Keratinocyte (primary cell): ENCODE measurements at regions not wholly inside any gene's neighbourhood (a gene's known extent, or its start where the extent isn't known, plus 50 kb on each side); places are given as distances from the start of the nearest gene placed in this dataset.

Experiments used
- DNase-seq: peaks from one replicate; pipeline ENCODE4 v3.0.0-alpha.2; 2011; ENCODE audit warnings: low read depth, missing footprints, low spot score
- FAIRE-seq: peaks from 2 replicates; lab custom pipeline; 2011; peaks lifted over from hg19 to GRCh38; lab: Jason Lieb, UNC
- H2AFZ ChIP-seq: 2 replicates; pipeline ENCODE4 v1.6.0; 2012; ENCODE audit warnings: low read length, control low read depth, inconsistent platforms; ENCODE audit not compliant: control insufficient read depth
- H3K27ac ChIP-seq: 2 replicates; pipeline ENCODE4 v1.5.1; 2011; ENCODE audit warnings: low read length; ENCODE audit not compliant: control insufficient read depth, insufficient read depth
- H3K27me3 ChIP-seq: 3 replicates; pipeline ENCODE4 v1.6.0; 2011; ENCODE audit warnings: low read length; ENCODE audit not compliant: control insufficient read depth, insufficient read depth; ENCODE audit errors: extremely low read depth
- H3K36me3 ChIP-seq, 2 experiments: 2 replicates in 1 of 2; 3 replicates in 1 of 2; pipeline ENCODE4 v1.5.1; 2011; ENCODE audit warnings: low read length in 2 of 2, mild to moderate bottlenecking in 1 of 2; ENCODE audit not compliant: control insufficient read depth in 2 of 2, insufficient read depth in 2 of 2; ENCODE audit errors: extremely low read depth in 1 of 2
- H3K4me1 ChIP-seq: 3 replicates; pipeline ENCODE4 v1.5.1; 2011; ENCODE audit warnings: low read length; ENCODE audit not compliant: control insufficient read depth, insufficient read depth; ENCODE audit errors: extremely low read depth
- H3K4me2 ChIP-seq: 3 replicates; pipeline ENCODE4 v1.6.0; 2011; ENCODE audit warnings: low read depth, low read length; ENCODE audit not compliant: control insufficient read depth, insufficient read depth; ENCODE audit errors: extremely low read depth
- H3K4me3 ChIP-seq, 3 experiments: fragments of 200-600 bp in 1 of 3; sonication (generic) in 1 of 3; 2 replicates in 2 of 3; 3 replicates in 1 of 3; pipeline ENCODE4 v1.5.1; 2011 to 2016; ENCODE audit warnings: low read length in 3 of 3, mild to moderate bottlenecking in 3 of 3, control low read depth in 2 of 3, inconsistent platforms in 1 of 3, low read depth in 1 of 3, mixed read lengths in 1 of 3, mixed run types in 1 of 3, moderate library complexity in 1 of 3; ENCODE audit not compliant: control insufficient read depth in 2 of 3, insufficient read depth in 2 of 3; ENCODE audit errors: extremely low read depth in 1 of 3
- H3K79me2 ChIP-seq: 2 replicates; pipeline ENCODE4 v1.6.0; 2012; ENCODE audit warnings: low read length; ENCODE audit not compliant: control insufficient read depth, insufficient read depth
- H3K9ac ChIP-seq: 3 replicates; pipeline ENCODE4 v1.6.0; 2011; ENCODE audit warnings: low read length; ENCODE audit not compliant: control insufficient read depth, insufficient read depth; ENCODE audit errors: extremely low read depth
- H3K9me1 ChIP-seq: 3 replicates; pipeline ENCODE4 v1.6.0; 2011; ENCODE audit warnings: low read length; ENCODE audit not compliant: control insufficient read depth, insufficient read depth; ENCODE audit errors: extremely low read depth
- H3K9me3 ChIP-seq: 2 replicates; pipeline ENCODE4 v1.5.1; 2012; ENCODE audit warnings: low read depth, low read length; ENCODE audit not compliant: control insufficient read depth
- H4K20me1 ChIP-seq: 3 replicates; pipeline ENCODE4 v1.6.0; 2011; ENCODE audit warnings: low read length; ENCODE audit not compliant: control insufficient read depth, insufficient read depth; ENCODE audit errors: extremely low read depth
- CTCF ChIP-seq, 3 experiments: IDR thresholded peaks in 1 of 3; conservative IDR thresholded peaks in 1 of 3; optimal IDR thresholded peaks in 1 of 3; 2 replicates in 2 of 3; 3 replicates in 1 of 3; pipeline versions ENCODE3 to v1.5.1; 2011; ENCODE audit warnings: low read length in 3 of 3, mild to moderate bottlenecking in 3 of 3, moderate library complexity in 2 of 3, control low read depth in 1 of 3, inconsistent platforms in 1 of 3; ENCODE audit not compliant: insufficient read depth in 2 of 3; ENCODE audit errors: extremely low read depth in 1 of 3
- EZH2 ChIP-seq: IDR thresholded peaks from one replicate; pipeline ENCODE4 v1.6.1; 2012; ENCODE audit warnings: inconsistent platforms, mild to moderate bottlenecking, low read length, moderate library complexity
- dilution Hi-C: fragments of 300-500 bp; cut with MboI; formaldehyde crosslinking; loops from one replicate; pipeline ENCODE4 v1.7.0; 2020; ENCODE audit warnings: low sequenced_read_pairs; ENCODE audit not compliant: extremely low pct_ligation_motif_present

DNA sequence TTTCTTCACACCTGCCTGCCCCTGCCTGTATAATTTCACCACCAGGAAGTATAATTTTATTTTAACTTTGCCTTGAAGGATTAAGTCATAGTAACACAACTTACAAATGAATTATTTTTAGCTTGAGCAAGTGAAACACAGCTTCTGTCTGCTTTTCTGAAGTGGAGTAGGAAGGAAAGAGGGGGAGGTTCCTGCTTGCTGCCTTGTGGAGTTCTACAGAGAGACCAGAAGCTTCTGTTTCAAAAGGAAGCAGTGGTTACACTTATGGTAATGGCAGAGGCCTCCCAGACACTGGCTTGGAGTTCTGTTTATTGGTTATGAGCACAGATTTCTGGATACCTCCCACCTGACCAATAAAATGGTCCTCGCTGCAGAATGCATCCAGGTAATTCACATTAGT, 159.6 kb downstream of the TMEM200A start:
- FAIRE-seq (no peak), DNase-seq (no peak)
- H3K9ac ChIP-seq, result no peak overlapping the region
- H2AFZ ChIP-seq, result no peak overlapping the region
- no peaks in the 10 kb centered on the region for H3K9me1 ChIP-seq
- H4K20me1 ChIP-seq, result no peaks in the 10 kb centered on the region
- H3K9me3 ChIP-seq, result peaks cover 1% of the 10 kb centered on the region
- no peaks in the 10 kb centered on the region for H3K27me3 ChIP-seq
- TF ChIP-seq CTCF (optimal IDR thresholded peaks at IDR 0.05 in 1 of 3, IDR thresholded peaks at IDR 0.05 in 1 of 3, conservative IDR thresholded peaks at IDR 0.05 in 1 of 3; ENCODE audit: extremely low read depth in 1 of 3, insufficient read depth in 2 of 3, low read length in 3 of 3) (no peak), EZH2 (no peak)
- H3K79me2 ChIP-seq, result no peaks in the 10 kb centered on the region
- H3K4me2 ChIP-seq, result no peak overlapping the region
- no peak overlapping the region for H3K27ac ChIP-seq
- no peak overlapping the region for H3K4me3 ChIP-seq
- dilution Hi-C loops, result no loop called here
- peaks cover 10% of the 10 kb centered on the region for H3K4me1 ChIP-seq
- no peaks in the 10 kb centered on the region for H3K36me3 ChIP-seq

- DNase-seq (no peak), FAIRE-seq (no peak)
These were observed 160.6 kb downstream of the TMEM200A start for GRCh38 chr6:130526466-130526865.

More at GRCh38 chr6:130526466-130526865, 160.6 kb downstream of the TMEM200A start:
- no peak overlapping the region for H2AFZ ChIP-seq
- H3K27me3 ChIP-seq, result no peaks in the 10 kb centered on the region
- H3K79me2 ChIP-seq, result no peaks in the 10 kb centered on the region
- no peaks in the 10 kb centered on the region for H3K9me1 ChIP-seq
- no peak overlapping the region for H3K4me2 ChIP-seq
- no peak overlapping the region for H3K4me3 ChIP-seq
- no peaks in the 10 kb centered on the region for H4K20me1 ChIP-seq
- H3K9ac ChIP-seq, result no peak overlapping the region
- H3K27ac ChIP-seq, result no peak overlapping the region
- H3K36me3 ChIP-seq, result no peaks in the 10 kb centered on the region
- dilution Hi-C loops, result no loop called here
- H3K9me3 ChIP-seq, result no peaks in the 10 kb centered on the region
- H3K4me1 ChIP-seq, result peaks cover 8% of the 10 kb centered on the region
- TF ChIP-seq EZH2, result no peak
- TF ChIP-seq CTCF (optimal IDR thresholded peaks at IDR 0.05 in 1 of 3, IDR thresholded peaks at IDR 0.05 in 1 of 3, conservative IDR thresholded peaks at IDR 0.05 in 1 of 3; ENCODE audit: extremely low read depth in 1 of 3, insufficient read depth in 2 of 3, low read length in 3 of 3), result no peak
